ENCODE measurements at regions not wholly inside any gene's neighbourhood (a gene's known extent, or its start where the extent isn't known, plus 50 kb on each side); places are given as distances from the start of the nearest gene placed in this dataset.

GRCh38 chr3:187960820-187961219, 193.1 kb upstream of the LPP start:
- Histone ChIP-seq H3K4ac (ENCODE audit: low read depth, low read length) (no peak overlapping the region), H3K27me3 (ENCODE audit: insufficient read depth, low read length) (no peaks in the 10 kb centered on the region; the same call in 1 of the 2 replicates), H3T11ph (ENCODE audit: low read length) (no peak overlapping the region), H2BK12ac (ENCODE audit: insufficient read length, low read depth, low read length) (no peak overlapping the region), H4K8ac (replicated peaks; ENCODE audit: insufficient read length, low read depth, low read length) (no peak overlapping the region), H3K18ac (ENCODE audit: insufficient read length, low read depth, low read length) (no peak overlapping the region), H3K27ac (ENCODE audit: insufficient read length, low read depth, low read length) (no peak overlapping the region), H3K23me2 (ENCODE audit: insufficient read length, low read depth, low read length, poor library complexity, severe bottlenecking) (no peaks in the 10 kb centered on the region), H3K79me1 (ENCODE audit: insufficient read depth, low read depth, low read length, poor library complexity, severe bottlenecking) (no peaks in the 10 kb centered on the region), H3K4me2 (ENCODE audit: insufficient read depth, insufficient read length, low read length) (no peak overlapping the region), H3K23ac (ENCODE audit: insufficient read length, low read depth, low read length) (no peak overlapping the region), H2AFZ (ENCODE audit: low read length) (no peak overlapping the region), H3K79me2 (ENCODE audit: insufficient read depth, low read length) (no peaks in the 10 kb centered on the region), H4K5ac (ENCODE audit: insufficient read length, low read depth, low read length) (no peak overlapping the region), H2BK15ac (ENCODE audit: low read depth, low read length) (no peak overlapping the region), H2BK120ac (ENCODE audit: low read depth, low read length, poor library complexity, severe bottlenecking) (no peak overlapping the region), H2AK5ac (ENCODE audit: insufficient read length, low read length) (no peak overlapping the region), H3K4me1 (ENCODE audit: insufficient read depth, low read length) (no peaks in the 10 kb centered on the region), H3K14ac (ENCODE audit: insufficient read depth, low read length) (no peak overlapping the region), H4K91ac (ENCODE audit: insufficient read length, low read depth, low read length) (no peak overlapping the region), H3K56ac (ENCODE audit: insufficient read length, low read depth, low read length) (no peak overlapping the region), H2BK20ac (ENCODE audit: low read depth, low read length, poor library complexity, severe bottlenecking) (no peak overlapping the region), H3K9ac (ENCODE audit: extremely low read depth, insufficient read length, low read length) (no peak overlapping the region), H4K20me1 (ENCODE audit: control insufficient read depth, insufficient read depth, insufficient read length) (no peaks in the 10 kb centered on the region), H3K9me3 (ENCODE audit: control insufficient read depth, low read depth, low read length) (no peaks in the 10 kb centered on the region), H2BK5ac (ENCODE audit: insufficient read length, low read length) (no peak overlapping the region)
- TF ChIP-seq, protein P1, sequence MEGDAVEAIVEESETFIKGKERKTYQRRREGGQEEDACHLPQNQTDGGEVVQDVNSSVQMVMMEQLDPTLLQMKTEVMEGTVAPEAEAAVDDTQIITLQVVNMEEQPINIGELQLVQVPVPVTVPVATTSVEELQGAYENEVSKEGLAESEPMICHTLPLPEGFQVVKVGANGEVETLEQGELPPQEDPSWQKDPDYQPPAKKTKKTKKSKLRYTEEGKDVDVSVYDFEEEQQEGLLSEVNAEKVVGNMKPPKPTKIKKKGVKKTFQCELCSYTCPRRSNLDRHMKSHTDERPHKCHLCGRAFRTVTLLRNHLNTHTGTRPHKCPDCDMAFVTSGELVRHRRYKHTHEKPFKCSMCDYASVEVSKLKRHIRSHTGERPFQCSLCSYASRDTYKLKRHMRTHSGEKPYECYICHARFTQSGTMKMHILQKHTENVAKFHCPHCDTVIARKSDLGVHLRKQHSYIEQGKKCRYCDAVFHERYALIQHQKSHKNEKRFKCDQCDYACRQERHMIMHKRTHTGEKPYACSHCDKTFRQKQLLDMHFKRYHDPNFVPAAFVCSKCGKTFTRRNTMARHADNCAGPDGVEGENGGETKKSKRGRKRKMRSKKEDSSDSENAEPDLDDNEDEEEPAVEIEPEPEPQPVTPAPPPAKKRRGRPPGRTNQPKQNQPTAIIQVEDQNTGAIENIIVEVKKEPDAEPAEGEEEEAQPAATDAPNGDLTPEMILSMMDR (conservative IDR thresholded peaks at IDR 0.05), result no peak
- DNase-seq, result no peak
- Mint-ChIP-seq H3K4me1 (no peaks in the 10 kb centered on the region), H3K9me3 (no peaks in the 10 kb centered on the region), H3K4me3 (no peak overlapping the region), H3K27me3 (ENCODE audit: low read depth) (no peaks in the 10 kb centered on the region), H3K27ac (no peak overlapping the region), H3K36me3 (ENCODE audit: insufficient read depth in 1 of 3, low read depth in 3 of 3) (no peaks in the 10 kb centered on the region)
- WGBS (ENCODE audit: extremely low coverage, insufficient read length, low lambda C conversion rate), result no CpG with 5 or more reads among the region's 2 CpGs

Data from H9 (cell line).